GM19438 (cell line): ENCODE measurements at regions not wholly inside any gene's neighbourhood (a gene's known extent, or its start where the extent isn't known, plus 50 kb on each side); places are given as distances from the start of the nearest gene placed in this dataset.
"Not testable (repeated sequence)": the region's sequence is repeated elsewhere in the genome, so short reads cannot be mapped to it uniquely, and the experiment has no call there.

ENCODE experiments used
- ATAC-seq: cut with Tn5 transposase; IDR thresholded peaks from one replicate; pipeline ENCODE4 v1.9.1; 2021; ENCODE audit warnings: low read depth; ENCODE audit not compliant: unreplicated experiment

GRCh38 chr7:17552952-17553351 lies 254.5 kb downstream of the AHR start:
- ATAC-seq = no peak

GRCh38 chr7:17554341-17555015 lies 256.0 kb downstream of the AHR start:
- no peak for ATAC-seq

- ATAC-seq = no peak
These were observed 257.9 kb downstream of the AHR start for GRCh38 chr7:17556247-17556956.

GRCh38 chr7:17557251-17557671 lies 258.8 kb downstream of the AHR start:
- no peak for ATAC-seq

GRCh38 chr7:17558135-17558534 lies 259.7 kb downstream of the AHR start:
- no peak for ATAC-seq

- no peak for ATAC-seq
These were observed 260.3 kb downstream of the AHR start for GRCh38 chr7:17558558-17559332.

GRCh38 chr7:17559388-17559787 lies 260.9 kb downstream of the AHR start:
- ATAC-seq = no peak

- ATAC-seq = no peak
These were observed 262.1 kb downstream of the AHR start for GRCh38 chr7:17560516-17560915.

GRCh38 chr7:17560966-17561365 lies 262.5 kb downstream of the AHR start:
- no peak for ATAC-seq

- ATAC-seq = no peak
These were observed 266.3 kb downstream of the AHR start for GRCh38 chr7:17564678-17565212.

GRCh38 chr7:17580141-17580540 lies 281.7 kb downstream of the AHR start:
- ATAC-seq = no peak

- no peak for ATAC-seq
These were observed 282.4 kb downstream of the AHR start for GRCh38 chr7:17580856-17581255.

- ATAC-seq = no peak
These were observed 282.8 kb downstream of the AHR start for GRCh38 chr7:17581301-17581700.

GRCh38 chr7:17582696-17583095 lies 284.2 kb downstream of the AHR start:
- not testable (repeated sequence) for ATAC-seq

- no peak for ATAC-seq
These were observed 285.3 kb downstream of the AHR start for GRCh38 chr7:17583786-17584185.

GRCh38 chr7:17584822-17585221 lies 286.4 kb downstream of the AHR start:
- no peak for ATAC-seq

- no peak for ATAC-seq
These were observed 288.3 kb downstream of the AHR start for GRCh38 chr7:17586711-17587110.

- no peak for ATAC-seq
These were observed 290.3 kb downstream of the AHR start for GRCh38 chr7:17588730-17589129.

- no peak for ATAC-seq
These were observed 291.2 kb downstream of the AHR start for GRCh38 chr7:17589671-17590070.

GRCh38 chr7:17590221-17590620 lies 291.8 kb downstream of the AHR start:
- no peak for ATAC-seq

- no peak for ATAC-seq
These were observed 295.5 kb downstream of the AHR start for GRCh38 chr7:17593819-17594419.
